PC-3 (cell line): ENCODE measurements at regions not wholly inside any gene's neighbourhood (a gene's known extent, or its start where the extent isn't known, plus 50 kb on each side); places are given as distances from the start of the nearest gene placed in this dataset.

Experiments used
- ATAC-seq: fragments of 200-7000 bp; cut with Tn5 transposase; 2 replicates; pipeline ENCODE4 v1.9.1; 2020; ENCODE audit warnings: mild to moderate bottlenecking, moderate library complexity
- BruUV-seq: library from RNA; stranded (reverse); fragments of 400-500 nt; replicated peaks from 2 replicates; lab custom pipeline; 2021; lab: Mats Ljungman, UMichigan
- CTCF ChIA-PET: fragments of 300-600 bp; sonication (Branson Sonifier 250); formaldehyde crosslinking; loops from one replicate; lab custom pipeline; 2022; ENCODE audit warnings: antibody characterized with exemption; lab: Charles Lee
- POLR2A ChIA-PET: fragments of 300-600 bp; sonication (Branson Sonifier 250); formaldehyde crosslinking; loops from one replicate; lab custom pipeline; 2022; ENCODE audit warnings: antibody characterized with exemption; ENCODE audit not compliant: unreplicated experiment; lab: Charles Lee
- DNase-seq: peaks from one replicate; pipeline ENCODE4 v3.0.0-alpha.2; 2015
- H2AFZ ChIP-seq: fragments of 300-600 bp; sonication (generic); 2 replicates; pipeline ENCODE4 v1.6.0; 2016; ENCODE audit warnings: antibody characterized with exemption, low read length
- H3F3A ChIP-seq: fragments of 300-600 bp; sonication (generic); one replicate; pipeline ENCODE4 v1.6.0; 2017; ENCODE audit warnings: antibody characterized with exemption, low read length, control low read depth, mild to moderate bottlenecking; ENCODE audit not compliant: unreplicated experiment
- H3K27ac ChIP-seq: fragments of 300-600 bp; sonication (generic); 2 replicates; pipeline ENCODE4 v1.5.1; 2016; ENCODE audit warnings: mild to moderate bottlenecking, low read length
- H3K27me3 ChIP-seq: fragments of 300-600 bp; sonication (generic); 2 replicates; pipeline ENCODE4 v1.6.1; 2016; ENCODE audit warnings: low read length, mixed read lengths
- H3K36me3 ChIP-seq: fragments of 300-600 bp; sonication (generic); 2 replicates; pipeline ENCODE4 v1.6.1; 2016; ENCODE audit warnings: low read depth, mixed run types, low read length, mixed read lengths
- H3K4me1 ChIP-seq: fragments of 300-600 bp; sonication (generic); 2 replicates; pipeline ENCODE4 v1.5.1; 2016; ENCODE audit warnings: low read length; ENCODE audit not compliant: insufficient read depth
- H3K4me2 ChIP-seq: fragments of 300-600 bp; sonication (generic); 2 replicates; pipeline ENCODE4 v1.6.0; 2016; ENCODE audit warnings: low read length
- H3K4me3 ChIP-seq: fragments of 300-600 bp; sonication (generic); 2 replicates; pipeline ENCODE4 v1.5.1; 2016; ENCODE audit warnings: mild to moderate bottlenecking, low read length, mixed read lengths
- H3K79me2 ChIP-seq: fragments of 300-600 bp; sonication (generic); 2 replicates; pipeline ENCODE4 v1.6.1; 2017; ENCODE audit warnings: low read length, mixed read lengths
- H3K9ac ChIP-seq: fragments of 300-600 bp; sonication (generic); 2 replicates; pipeline ENCODE4 v1.6.0; 2016; ENCODE audit warnings: mild to moderate bottlenecking, low read length
- H3K9me2 ChIP-seq: fragments of 300-600 bp; sonication (generic); replicated peaks from 2 replicates; pipeline ENCODE4 v1.6.1; 2016; ENCODE audit warnings: mixed run types, low read length, mixed read lengths
- H3K9me3 ChIP-seq: fragments of 300-600 bp; sonication (generic); 2 replicates; pipeline ENCODE4 v1.6.1; 2016; ENCODE audit warnings: low read length, mixed read lengths
- H4K20me1 ChIP-seq: fragments of 300-600 bp; sonication (generic); 2 replicates; pipeline ENCODE4 v1.6.1; 2016; ENCODE audit warnings: low read length, mixed read lengths
- CTCF ChIP-seq: fragments of 300-600 bp; sonication (generic); conservative IDR thresholded peaks from 2 replicates; pipeline ENCODE4 v1.5.1; 2017; ENCODE audit warnings: antibody characterized with exemption, low read depth, mild to moderate bottlenecking, low read length
- EZH2 ChIP-seq: fragments of 300-600 bp; sonication (generic); IDR thresholded peaks from one replicate; pipeline ENCODE4 v1.6.1; 2017; ENCODE audit warnings: antibody characterized with exemption, mild to moderate bottlenecking, low read length; ENCODE audit not compliant: unreplicated experiment
- EZH2phosphoT487 ChIP-seq: fragments of 300-600 bp; sonication (generic); IDR thresholded peaks from 2 replicates; pipeline ENCODE4 v1.6.1; 2018; ENCODE audit warnings: mild to moderate bottlenecking, antibody characterized with exemption, low read length, borderline replicate concordance
- intact Hi-C: fragments of 100-400 bp; cut with micrococcal nuclease; formaldehyde crosslinking; loops from 2 replicates; pipeline ENCODE4 v1.9.0; 2023

GRCh38 chr15:39127925-39128617, 452.8 kb upstream of the THBS1 start:
- no peaks in the 10 kb centered on the region for H3K27me3 ChIP-seq
- peak; percentile 72 for ATAC-seq
- no peaks in the 10 kb centered on the region for H3K9me2 ChIP-seq
- peak overlapping the region; percentile 97 for H3K27ac ChIP-seq
- ChIA-PET POLR2A (interaction anchor here (1.0 kb wide), 1 partner anchor 453 kb away, joined by 6 read pairs; the partner anchor contains the start of gene THBS1), CTCF (no interaction called here)
- H3K4me2 ChIP-seq = peak overlapping the region; percentile 79
- peaks cover 9% of the 10 kb centered on the region for H3F3A ChIP-seq
- peak overlapping the region; percentile 78 for H3K9ac ChIP-seq
- intact Hi-C loops = loop anchor here (1.0 to 10.0 kb wide), 4 partner anchors 25 to 452 kb away; no protein-coding TSS in a partner anchor
- H3K4me1 ChIP-seq = peaks cover 91% of the 10 kb centered on the region
- no peaks in the 10 kb centered on the region for H3K36me3 ChIP-seq
- no peak for TF ChIP-seq CTCF
- no peak for TF ChIP-seq EZH2phosphoT487
- no peak for TF ChIP-seq EZH2
- H4K20me1 ChIP-seq = no peaks in the 10 kb centered on the region
- peak overlapping the region; percentile 50; the same call in 1 of the 2 replicates for H3K4me3 ChIP-seq
- BruUV-seq = TSS peak; percentile 37
- H3K9me3 ChIP-seq = no peaks in the 10 kb centered on the region
- DNase-seq = peak; percentile 97
- H2AFZ ChIP-seq = no peak overlapping the region
- no peaks in the 10 kb centered on the region for H3K79me2 ChIP-seq

DNA sequence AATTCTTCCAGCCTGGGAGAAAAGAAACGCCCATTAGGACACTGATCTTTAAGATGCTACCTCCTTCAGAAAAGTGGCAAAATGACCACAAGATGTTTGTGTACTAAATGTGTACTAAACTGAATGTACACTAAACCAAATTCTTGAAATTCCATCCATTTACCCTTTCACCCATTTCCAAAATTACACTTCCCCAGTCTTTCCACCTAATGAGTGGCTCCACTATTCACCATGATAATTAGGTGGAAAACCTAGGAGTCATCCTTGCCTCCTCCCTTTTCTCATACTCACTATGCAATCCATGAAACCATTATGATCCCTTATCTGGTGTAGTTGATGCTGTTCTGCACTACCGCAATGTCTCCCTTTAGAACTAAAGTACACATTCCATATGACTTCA, 452.1 kb upstream of the THBS1 start:
- Histone ChIP-seq H3K9ac (peak overlapping the region; percentile 78), H3K9me2 (no peaks in the 10 kb centered on the region), H3K4me2 (peak overlapping the region; percentile 79), H3K79me2 (no peaks in the 10 kb centered on the region), H3K27ac (peak overlapping the region; percentile 97), H3K36me3 (no peaks in the 10 kb centered on the region), H2AFZ (no peak overlapping the region), H4K20me1 (no peaks in the 10 kb centered on the region), H3K27me3 (no peaks in the 10 kb centered on the region), H3K4me1 (peaks cover 94% of the 10 kb centered on the region), H3K9me3 (no peaks in the 10 kb centered on the region), H3F3A (peaks cover 9% of the 10 kb centered on the region), H3K4me3 (peak overlapping the region; percentile 13; the same call in 1 of the 2 replicates)
- no peak for TF ChIP-seq EZH2phosphoT487
- TF ChIP-seq EZH2 = no peak
- no peak for TF ChIP-seq CTCF
- DNase-seq = no peak
- no TSS peak for BruUV-seq
- ATAC-seq = no peak
- CTCF ChIA-PET = no interaction called here
- intact Hi-C loops = loop anchor here (1.0 to 10.0 kb wide), 4 partner anchors 25 to 452 kb away; no protein-coding TSS in a partner anchor
- POLR2A ChIA-PET = interaction anchor here (1.0 kb wide), 1 partner anchor 452 kb away, joined by 6 read pairs; the partner anchor contains the start of gene THBS1
